Astrocyte of the cerebellum (primary cell): ENCODE measurements at regions not wholly inside any gene's neighbourhood (a gene's known extent, or its start where the extent isn't known, plus 50 kb on each side); places are given as distances from the start of the nearest gene placed in this dataset.
"Not testable (repeated sequence)": the region's sequence is repeated elsewhere in the genome, so short reads cannot be mapped to it uniquely, and the experiment has no call there.

Experiments used
- DNase-seq: peaks from one replicate; pipeline ENCODE4 v3.0.0-alpha.2; 2011; ENCODE audit warnings: low read depth
- H3K4me3 ChIP-seq: 2 replicates; pipeline ENCODE4 v1.5.1; 2011; ENCODE audit warnings: mild to moderate bottlenecking, low read depth, low read length, moderate library complexity
- CTCF ChIP-seq: IDR thresholded peaks from 2 replicates; pipeline ENCODE4 v1.5.1; 2012; ENCODE audit warnings: low read length, low read depth, moderate library complexity, mild to moderate bottlenecking; ENCODE audit errors: missing control alignments
- in situ Hi-C: cut with HindIII; loops from 2 replicates; pipeline ENCODE4 v1.10.0; 2017; ENCODE audit warnings: low sequenced_read_pairs

DNA sequence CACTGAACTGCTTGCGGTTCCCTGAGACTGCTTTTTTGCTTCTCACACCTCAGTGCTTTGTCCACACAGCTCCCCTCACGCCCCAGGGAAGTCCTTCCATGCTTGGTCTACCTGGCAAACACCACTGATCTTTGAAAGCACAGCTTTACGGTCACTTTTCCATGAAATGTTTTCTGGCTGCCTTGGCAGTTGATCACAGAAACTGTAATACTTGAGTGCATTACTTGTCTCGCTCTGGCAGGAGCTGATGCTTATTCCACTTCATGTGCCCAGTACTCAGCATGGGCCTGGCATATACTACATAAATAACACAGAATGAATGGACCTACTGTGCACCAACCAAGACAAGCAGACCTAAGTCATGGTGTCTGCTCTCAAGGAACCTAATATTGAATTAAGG, 121.1 kb downstream of the MEX3B start:
- H3K4me3 ChIP-seq = no peak overlapping the region
- peak; percentile 4 for DNase-seq
- in situ Hi-C loops = no loop called here
- no peak for TF ChIP-seq CTCF

GRCh38 chr15:81923561-81924350, 122.1 kb downstream of the MEX3B start:
- in situ Hi-C loops = no loop called here
- TF ChIP-seq CTCF = no peak
- no peak for DNase-seq
- no peak overlapping the region for H3K4me3 ChIP-seq

DNA sequence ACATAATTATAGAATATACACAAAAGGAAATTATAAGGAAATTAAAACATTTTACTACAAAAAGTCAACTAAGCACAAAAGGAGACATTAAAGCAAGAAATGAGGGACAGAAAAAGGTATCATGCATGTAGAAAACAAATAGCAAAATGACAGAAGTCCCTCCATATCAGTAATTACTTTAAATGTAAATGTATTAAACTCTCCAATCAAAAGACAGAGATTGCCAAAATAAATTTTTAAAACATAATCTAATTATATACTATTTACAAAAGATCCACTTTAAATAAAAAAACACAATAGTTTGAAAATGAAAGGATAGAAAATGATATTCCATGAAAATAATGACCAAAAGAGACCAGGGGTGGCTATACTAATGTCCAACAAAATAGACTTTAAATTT, 123.7 kb downstream of the MEX3B start:
- no peak for TF ChIP-seq CTCF
- no peak for DNase-seq
- H3K4me3 ChIP-seq = no peak overlapping the region
- in situ Hi-C loops = no loop called here

DNA sequence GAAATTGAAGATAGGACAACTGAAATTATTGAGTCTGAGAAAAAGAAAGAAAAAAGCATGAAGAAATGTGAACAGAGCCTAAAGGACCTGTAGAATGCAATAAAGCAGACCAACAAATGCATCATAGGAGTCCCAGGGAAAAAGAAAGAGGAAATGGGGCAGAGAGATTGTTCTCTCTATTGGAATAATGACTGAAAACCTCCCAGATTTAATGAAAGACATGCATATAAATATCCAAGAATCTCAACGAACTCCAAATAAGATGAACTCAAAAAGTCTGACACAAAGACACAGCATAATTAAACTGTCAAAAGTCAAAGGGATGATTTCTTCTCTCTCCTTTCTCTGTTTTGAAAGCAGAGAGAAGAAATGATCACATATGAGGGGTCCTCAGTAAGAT, 124.7 kb downstream of the MEX3B start:
- in situ Hi-C loops = no loop called here
- H3K4me3 ChIP-seq = no peak overlapping the region
- no peak for TF ChIP-seq CTCF
- no peak for DNase-seq

DNA sequence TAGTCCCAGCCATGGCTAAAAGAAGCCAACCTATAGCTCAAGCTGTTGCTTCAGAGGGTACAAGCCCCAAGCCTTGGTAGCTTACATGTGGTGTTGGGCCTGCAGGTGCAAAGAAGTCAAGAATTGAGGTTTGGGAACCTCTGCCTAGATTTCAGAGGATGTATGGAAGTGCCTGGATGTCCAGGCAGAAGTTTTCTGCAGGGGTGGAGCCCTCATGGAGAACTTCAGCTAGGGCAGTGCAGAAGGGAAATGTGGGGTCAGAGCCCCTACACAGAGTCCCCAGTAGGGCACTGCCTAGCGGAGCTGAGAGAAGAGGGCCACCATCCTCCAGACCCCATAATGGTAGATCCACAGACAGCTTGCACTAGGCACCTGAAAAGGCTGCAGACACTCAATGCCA, 127.1 kb downstream of the MEX3B start:
- DNase-seq, H3K4me3 ChIP-seq, in situ Hi-C loops: not testable (repeated sequence)

DNA sequence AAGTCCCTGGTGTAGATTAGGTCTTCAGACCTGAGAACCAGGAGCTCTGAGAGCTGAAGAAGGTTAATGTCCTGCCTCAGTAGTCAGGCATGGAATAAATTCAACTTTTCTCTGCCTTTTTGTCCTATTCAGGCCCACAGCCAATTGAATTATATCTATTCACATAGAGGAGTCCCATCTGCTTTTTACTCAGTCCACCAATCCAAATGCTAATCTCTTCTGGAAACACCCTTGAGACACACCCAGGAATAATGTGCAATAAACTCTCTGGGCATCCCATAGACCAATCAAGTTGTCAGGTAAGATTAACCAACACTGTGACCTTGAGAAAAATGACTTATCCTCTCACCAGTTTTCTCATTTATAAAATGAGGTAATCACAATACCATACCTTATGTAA, 129.4 kb downstream of the MEX3B start:
- no peak for DNase-seq
- in situ Hi-C loops = no loop called here
- no peak overlapping the region for H3K4me3 ChIP-seq
- TF ChIP-seq CTCF = no peak

DNA sequence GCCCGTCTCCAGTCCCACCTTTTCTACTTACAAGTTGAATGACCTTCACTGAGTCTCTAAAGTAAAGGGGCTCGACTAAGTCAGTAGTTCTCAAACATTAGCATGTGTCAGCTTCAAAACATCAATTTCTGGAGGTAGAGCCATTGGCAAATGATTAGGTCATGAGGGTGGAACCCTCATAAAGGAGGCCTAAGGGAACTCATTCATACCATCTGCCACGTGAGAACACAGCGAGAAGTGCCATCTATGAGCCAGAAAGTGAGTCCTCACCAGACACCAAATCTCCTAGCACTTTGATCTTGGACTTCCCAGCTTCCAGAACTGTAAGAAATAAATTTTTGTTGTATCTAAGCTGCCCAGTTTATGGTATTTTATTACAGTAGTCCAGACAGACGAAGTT, 129.8 kb downstream of the MEX3B start:
- no peak overlapping the region for H3K4me3 ChIP-seq
- in situ Hi-C loops = no loop called here
- DNase-seq = no peak
- no peak for TF ChIP-seq CTCF
